DND-41 (cell line): ENCODE measurements at regions not wholly inside any gene's neighbourhood (a gene's known extent, or its start where the extent isn't known, plus 50 kb on each side); places are given as distances from the start of the nearest gene placed in this dataset.

ENCODE experiments used
- ATAC-seq: fragments of 200-7000 bp; cut with Tn5 transposase; 3 replicates; pipeline ENCODE4 v1.9.1; 2021; ENCODE audit warnings: low read depth; ENCODE audit not compliant: insufficient read depth
- DNase-seq: peaks from one replicate; pipeline ENCODE4 v3.0.0-alpha.2; 2020
- H2AFZ ChIP-seq: 2 replicates; pipeline ENCODE4 v1.6.0; 2012; ENCODE audit warnings: low read depth, low read length
- H3K27ac ChIP-seq: 2 replicates; pipeline ENCODE4 v1.5.1; 2012; ENCODE audit warnings: low read length, inconsistent platforms
- H3K27me3 ChIP-seq: fragments of 200-600 bp; sonication (generic); 2 replicates; pipeline ENCODE4 v1.6.0; 2012; ENCODE audit warnings: low read length, mild to moderate bottlenecking, inconsistent platforms; ENCODE audit not compliant: insufficient read depth, poor library complexity
- H3K36me3 ChIP-seq: 2 replicates; pipeline ENCODE4 v1.5.1; 2012; ENCODE audit warnings: low read length, inconsistent platforms; ENCODE audit not compliant: insufficient read depth
- H3K4me1 ChIP-seq: 2 replicates; pipeline ENCODE4 v1.5.1; 2012; ENCODE audit warnings: mild to moderate bottlenecking, low read length; ENCODE audit not compliant: insufficient read depth
- H3K4me2 ChIP-seq: 2 replicates; pipeline ENCODE4 v1.6.0; 2012; ENCODE audit warnings: mild to moderate bottlenecking, moderate library complexity, low read length, inconsistent platforms; ENCODE audit not compliant: insufficient read depth
- H3K4me3 ChIP-seq, 2 experiments: fragments of 200-600 bp in 1 of 2; shearing (Covaris generic) in 1 of 2; 2 replicates each; pipeline ENCODE4 v1.5.1; 2012 to 2016; ENCODE audit warnings: inconsistent platforms in 2 of 2, low read length in 2 of 2, mild to moderate bottlenecking in 2 of 2, low read depth in 1 of 2, moderate library complexity in 1 of 2
- H3K79me2 ChIP-seq: 2 replicates; pipeline ENCODE4 v1.6.0; 2012; ENCODE audit warnings: low read length, inconsistent platforms; ENCODE audit not compliant: insufficient read depth
- H3K9ac ChIP-seq: 2 replicates; pipeline ENCODE4 v1.6.0; 2012; ENCODE audit warnings: low read depth, mild to moderate bottlenecking, inconsistent platforms, low read length, moderate library complexity
- H3K9me3 ChIP-seq: 2 replicates; pipeline ENCODE4 v1.5.1; 2012; ENCODE audit warnings: low read length, moderate library complexity, mild to moderate bottlenecking, inconsistent platforms; ENCODE audit not compliant: insufficient read depth, severe bottlenecking
- H4K20me1 ChIP-seq: 2 replicates; pipeline ENCODE4 v1.6.0; 2012; ENCODE audit warnings: low read length; ENCODE audit not compliant: insufficient read depth
- EZH2 ChIP-seq: IDR thresholded peaks from 3 replicates; pipeline ENCODE4 v1.6.1; 2012; ENCODE audit warnings: borderline replicate concordance, low read depth, mild to moderate bottlenecking, moderate library complexity, low read length, inconsistent platforms; ENCODE audit not compliant: severe bottlenecking
- TF ChIP-seq, protein P1 (sequence below): IDR thresholded peaks from 2 replicates; pipeline ENCODE4 v1.5.1; 2012; ENCODE audit warnings: borderline replicate concordance, low read length, moderate library complexity, mild to moderate bottlenecking; ENCODE audit not compliant: poor library complexity, severe bottlenecking; ENCODE audit errors: extremely low read depth

DNA sequence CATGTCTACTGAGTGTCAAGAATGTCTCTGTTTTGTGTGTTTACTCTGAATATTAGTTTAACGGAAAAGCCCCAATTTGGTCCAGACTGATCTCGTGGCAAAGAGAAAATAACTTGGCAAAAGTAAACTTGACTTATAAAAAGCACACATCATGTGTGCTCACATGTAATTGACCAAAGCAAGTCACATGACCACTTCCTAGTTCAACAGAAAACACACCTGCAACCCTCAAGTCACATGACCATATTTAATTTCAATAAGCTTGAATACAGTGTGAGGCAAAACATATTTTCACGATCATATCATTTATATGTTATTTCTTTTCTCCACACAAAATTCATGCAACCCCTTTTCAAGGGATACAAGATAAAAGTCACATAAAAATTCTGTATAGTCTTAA is 662.4 kb downstream of the SLITRK1 start:
- peaks cover 2% of the 10 kb centered on the region for H3K9me3 ChIP-seq
- no peaks in the 10 kb centered on the region for H3K79me2 ChIP-seq
- H2AFZ ChIP-seq, result no peak overlapping the region; the same call in 1 of the 2 replicates
- no peak overlapping the region for H3K9ac ChIP-seq
- no peak overlapping the region for H3K4me3 ChIP-seq
- TF ChIP-seq, protein P1, sequence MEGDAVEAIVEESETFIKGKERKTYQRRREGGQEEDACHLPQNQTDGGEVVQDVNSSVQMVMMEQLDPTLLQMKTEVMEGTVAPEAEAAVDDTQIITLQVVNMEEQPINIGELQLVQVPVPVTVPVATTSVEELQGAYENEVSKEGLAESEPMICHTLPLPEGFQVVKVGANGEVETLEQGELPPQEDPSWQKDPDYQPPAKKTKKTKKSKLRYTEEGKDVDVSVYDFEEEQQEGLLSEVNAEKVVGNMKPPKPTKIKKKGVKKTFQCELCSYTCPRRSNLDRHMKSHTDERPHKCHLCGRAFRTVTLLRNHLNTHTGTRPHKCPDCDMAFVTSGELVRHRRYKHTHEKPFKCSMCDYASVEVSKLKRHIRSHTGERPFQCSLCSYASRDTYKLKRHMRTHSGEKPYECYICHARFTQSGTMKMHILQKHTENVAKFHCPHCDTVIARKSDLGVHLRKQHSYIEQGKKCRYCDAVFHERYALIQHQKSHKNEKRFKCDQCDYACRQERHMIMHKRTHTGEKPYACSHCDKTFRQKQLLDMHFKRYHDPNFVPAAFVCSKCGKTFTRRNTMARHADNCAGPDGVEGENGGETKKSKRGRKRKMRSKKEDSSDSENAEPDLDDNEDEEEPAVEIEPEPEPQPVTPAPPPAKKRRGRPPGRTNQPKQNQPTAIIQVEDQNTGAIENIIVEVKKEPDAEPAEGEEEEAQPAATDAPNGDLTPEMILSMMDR, result no peak
- ATAC-seq (no peak), DNase-seq (no peak)
- H4K20me1 ChIP-seq, result no peaks in the 10 kb centered on the region
- no peaks in the 10 kb centered on the region for H3K36me3 ChIP-seq
- no peaks in the 10 kb centered on the region for H3K27me3 ChIP-seq
- no peaks in the 10 kb centered on the region for H3K4me1 ChIP-seq
- no peak overlapping the region for H3K4me2 ChIP-seq
- no peak overlapping the region for H3K27ac ChIP-seq

DNA sequence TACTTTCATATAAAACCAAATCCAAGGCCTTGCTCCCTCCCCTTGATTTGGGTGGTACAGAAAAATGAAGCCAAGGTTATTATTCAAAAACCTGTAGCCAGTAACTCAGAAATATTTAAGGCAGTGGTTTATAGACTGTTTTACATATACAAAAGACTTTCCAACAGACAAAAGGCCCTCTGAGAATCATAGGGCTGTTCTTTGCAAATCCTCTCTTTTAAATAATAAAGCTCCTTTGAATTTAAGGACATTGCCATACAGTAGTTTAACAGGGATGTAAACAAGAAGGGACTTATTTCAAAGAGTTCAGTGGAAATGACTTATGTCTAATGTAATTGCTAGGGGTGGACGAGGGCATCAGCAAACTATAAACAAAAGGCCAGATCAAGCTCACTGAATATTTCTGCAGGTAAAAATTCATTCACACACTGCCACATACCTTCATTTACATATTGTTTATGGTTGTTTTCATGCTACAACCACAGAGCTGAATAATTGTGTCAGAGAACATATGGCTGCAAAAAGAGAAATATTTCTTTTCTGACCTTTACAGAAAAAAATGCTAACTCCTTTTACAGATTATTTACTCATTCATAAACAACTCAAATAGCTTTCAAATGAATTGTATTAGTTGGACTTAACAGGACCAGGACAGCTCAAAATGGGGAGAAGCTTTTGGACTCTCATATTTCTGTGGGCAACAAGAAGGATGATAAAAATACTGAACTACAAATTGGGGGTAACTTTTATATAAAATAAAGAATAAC is 665.6 kb downstream of the SLITRK1 start:
- no peaks in the 10 kb centered on the region for H3K4me1 ChIP-seq
- no peak overlapping the region for H3K27ac ChIP-seq
- no peaks in the 10 kb centered on the region for H4K20me1 ChIP-seq
- no peaks in the 10 kb centered on the region for H3K36me3 ChIP-seq
- no peak overlapping the region for H3K9ac ChIP-seq
- H3K4me3 ChIP-seq, result no peak overlapping the region
- H2AFZ ChIP-seq, result no peak overlapping the region
- ATAC-seq, result no peak
- no peaks in the 10 kb centered on the region for H3K27me3 ChIP-seq
- no peak for DNase-seq
- H3K9me3 ChIP-seq, result peaks cover 2% of the 10 kb centered on the region
- no peaks in the 10 kb centered on the region for H3K79me2 ChIP-seq
- no peak overlapping the region for H3K4me2 ChIP-seq
- TF ChIP-seq, protein P1, result no peak
- TF ChIP-seq EZH2, result no peak

DNA sequence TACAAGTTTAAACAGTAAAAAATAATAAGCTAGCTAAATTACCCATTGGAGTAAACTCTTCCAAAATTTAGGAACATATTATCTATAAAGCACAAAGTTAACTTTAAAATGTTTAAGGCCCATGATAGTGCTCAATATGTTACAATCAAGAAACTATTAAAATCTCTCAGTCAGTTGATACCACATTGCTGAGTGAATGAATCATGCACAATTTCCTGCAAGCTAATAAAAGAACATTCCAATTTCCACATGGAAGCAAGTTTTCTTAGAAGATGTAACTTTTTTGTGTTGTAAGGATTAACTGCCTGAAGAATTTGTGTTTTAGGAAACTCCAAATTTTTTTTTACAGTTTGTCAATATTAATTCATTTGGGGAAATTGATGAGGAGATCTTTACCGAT is 666.6 kb downstream of the SLITRK1 start:
- Histone ChIP-seq H3K79me2 (no peaks in the 10 kb centered on the region), H3K4me3 (no peak overlapping the region), H4K20me1 (no peaks in the 10 kb centered on the region), H3K4me2 (no peak overlapping the region), H3K9me3 (peaks cover 2% of the 10 kb centered on the region), H3K9ac (no peak overlapping the region), H3K36me3 (no peaks in the 10 kb centered on the region), H3K4me1 (no peaks in the 10 kb centered on the region), H2AFZ (no peak overlapping the region), H3K27ac (no peak overlapping the region), H3K27me3 (no peaks in the 10 kb centered on the region)
- ATAC-seq (no peak), DNase-seq (no peak)
- TF ChIP-seq, protein P1, result no peak
- TF ChIP-seq EZH2, result no peak
